ENCODE measurements at regions not wholly inside any gene's neighbourhood (a gene's known extent, or its start where the extent isn't known, plus 50 kb on each side); places are given as distances from the start of the nearest gene placed in this dataset.

DNA sequence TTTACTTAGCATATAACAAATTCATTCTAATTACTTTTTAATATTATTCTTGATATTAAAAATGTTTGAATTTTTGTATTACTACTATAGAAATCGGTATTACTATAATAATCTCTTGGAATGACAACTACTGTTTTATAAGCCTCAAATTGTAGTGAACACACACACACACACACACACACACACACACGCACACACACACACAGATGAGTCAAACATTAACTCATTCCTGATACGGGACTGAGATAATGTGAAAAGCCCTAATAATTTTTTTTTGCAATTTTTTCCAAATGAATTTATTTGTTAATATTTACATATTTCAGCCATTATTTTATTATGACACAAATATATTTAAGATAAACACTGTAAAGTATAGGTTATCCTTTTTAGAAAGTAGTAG is 951.2 kb upstream of the PHF14 start:
- no peak for TF ChIP-seq POLR2A (IDR thresholded peaks at IDR 0.05)
- TF ChIP-seq, protein P1, sequence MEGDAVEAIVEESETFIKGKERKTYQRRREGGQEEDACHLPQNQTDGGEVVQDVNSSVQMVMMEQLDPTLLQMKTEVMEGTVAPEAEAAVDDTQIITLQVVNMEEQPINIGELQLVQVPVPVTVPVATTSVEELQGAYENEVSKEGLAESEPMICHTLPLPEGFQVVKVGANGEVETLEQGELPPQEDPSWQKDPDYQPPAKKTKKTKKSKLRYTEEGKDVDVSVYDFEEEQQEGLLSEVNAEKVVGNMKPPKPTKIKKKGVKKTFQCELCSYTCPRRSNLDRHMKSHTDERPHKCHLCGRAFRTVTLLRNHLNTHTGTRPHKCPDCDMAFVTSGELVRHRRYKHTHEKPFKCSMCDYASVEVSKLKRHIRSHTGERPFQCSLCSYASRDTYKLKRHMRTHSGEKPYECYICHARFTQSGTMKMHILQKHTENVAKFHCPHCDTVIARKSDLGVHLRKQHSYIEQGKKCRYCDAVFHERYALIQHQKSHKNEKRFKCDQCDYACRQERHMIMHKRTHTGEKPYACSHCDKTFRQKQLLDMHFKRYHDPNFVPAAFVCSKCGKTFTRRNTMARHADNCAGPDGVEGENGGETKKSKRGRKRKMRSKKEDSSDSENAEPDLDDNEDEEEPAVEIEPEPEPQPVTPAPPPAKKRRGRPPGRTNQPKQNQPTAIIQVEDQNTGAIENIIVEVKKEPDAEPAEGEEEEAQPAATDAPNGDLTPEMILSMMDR (IDR thresholded peaks at IDR 0.05) = no peak
